ENCODE measurements at regions not wholly inside any gene's neighbourhood (a gene's known extent, or its start where the extent isn't known, plus 50 kb on each side); places are given as distances from the start of the nearest gene placed in this dataset.

DNA sequence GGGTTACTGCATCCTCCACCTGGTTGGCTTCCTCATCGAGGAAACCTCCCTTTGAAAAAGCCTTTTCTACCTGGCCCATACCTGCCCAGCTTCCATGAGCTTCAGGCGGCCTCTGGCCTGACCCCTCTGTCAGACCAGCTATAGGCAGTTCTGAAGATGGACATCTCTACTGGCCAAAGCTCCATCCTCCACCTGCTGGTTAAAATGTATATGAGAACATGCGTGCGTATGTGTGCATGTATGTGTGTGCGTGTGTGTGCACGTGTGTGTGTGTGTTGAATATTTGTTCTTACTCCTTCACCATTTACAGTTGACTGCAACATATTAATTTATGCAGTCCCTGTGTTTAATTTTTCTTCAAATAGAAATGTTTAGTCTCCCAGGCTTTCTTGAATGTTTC is 642.4 kb upstream of the RAB6C start:
- DNase-seq = no peak
- 89 to 90% (median 90%) methylated on average over 6 of the region's 6 CpGs for WGBS, 3 donors
- no peak overlapping the region for H3K4me3 ChIP-seq
- H3K9me3 ChIP-seq = no peaks in the 10 kb centered on the region
- H3K36me3 ChIP-seq = no peaks in the 10 kb centered on the region
- no peak for TF ChIP-seq EP300 (IDR thresholded peaks at IDR 0.05)
- TF ChIP-seq, protein P1, sequence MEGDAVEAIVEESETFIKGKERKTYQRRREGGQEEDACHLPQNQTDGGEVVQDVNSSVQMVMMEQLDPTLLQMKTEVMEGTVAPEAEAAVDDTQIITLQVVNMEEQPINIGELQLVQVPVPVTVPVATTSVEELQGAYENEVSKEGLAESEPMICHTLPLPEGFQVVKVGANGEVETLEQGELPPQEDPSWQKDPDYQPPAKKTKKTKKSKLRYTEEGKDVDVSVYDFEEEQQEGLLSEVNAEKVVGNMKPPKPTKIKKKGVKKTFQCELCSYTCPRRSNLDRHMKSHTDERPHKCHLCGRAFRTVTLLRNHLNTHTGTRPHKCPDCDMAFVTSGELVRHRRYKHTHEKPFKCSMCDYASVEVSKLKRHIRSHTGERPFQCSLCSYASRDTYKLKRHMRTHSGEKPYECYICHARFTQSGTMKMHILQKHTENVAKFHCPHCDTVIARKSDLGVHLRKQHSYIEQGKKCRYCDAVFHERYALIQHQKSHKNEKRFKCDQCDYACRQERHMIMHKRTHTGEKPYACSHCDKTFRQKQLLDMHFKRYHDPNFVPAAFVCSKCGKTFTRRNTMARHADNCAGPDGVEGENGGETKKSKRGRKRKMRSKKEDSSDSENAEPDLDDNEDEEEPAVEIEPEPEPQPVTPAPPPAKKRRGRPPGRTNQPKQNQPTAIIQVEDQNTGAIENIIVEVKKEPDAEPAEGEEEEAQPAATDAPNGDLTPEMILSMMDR (IDR thresholded peaks at IDR 0.05) = no peak
- no peak for TF ChIP-seq POLR2A (IDR thresholded peaks at IDR 0.05)
- no peak overlapping the region for H3K27ac ChIP-seq
- no peaks in the 10 kb centered on the region for H3K4me1 ChIP-seq (ENCODE audit: insufficient read depth)
- intact Hi-C loops (cut with DNase I) = no loop called here
- no peaks in the 10 kb centered on the region for H3K27me3 ChIP-seq

DNA sequence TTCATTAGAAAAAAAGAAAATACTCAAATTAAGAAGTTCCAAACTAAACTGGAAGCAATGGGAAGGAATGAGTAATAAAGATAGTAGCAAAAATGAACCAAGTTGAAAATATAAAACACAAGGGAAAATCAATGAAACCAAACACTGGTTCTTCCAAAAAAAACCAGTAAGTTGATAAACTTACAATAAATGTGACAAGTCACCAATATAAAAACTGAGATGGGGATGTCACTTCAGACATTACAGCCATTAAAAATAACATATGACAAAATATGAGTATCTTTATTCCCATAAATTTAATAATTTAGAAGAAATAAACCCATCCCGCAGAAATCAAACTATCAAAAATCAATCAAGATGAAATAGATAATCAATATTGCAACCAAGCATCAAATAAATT is 633.9 kb upstream of the RAB6C start:
- no peaks in the 10 kb centered on the region for H3K4me1 ChIP-seq (ENCODE audit: insufficient read depth)
- intact Hi-C loops (cut with DNase I) = no loop called here
- H3K36me3 ChIP-seq = no peaks in the 10 kb centered on the region
- no peak overlapping the region for H3K27ac ChIP-seq
- H3K27me3 ChIP-seq = no peaks in the 10 kb centered on the region
- 89 to 96% (median 94%) methylated on average over 1 of the region's 1 CpG for WGBS, 3 donors
- no peak for DNase-seq
- no peaks in the 10 kb centered on the region for H3K9me3 ChIP-seq
- TF ChIP-seq, protein P1 (IDR thresholded peaks at IDR 0.05) = no peak
- TF ChIP-seq POLR2A (IDR thresholded peaks at IDR 0.05) (no peak), EP300 (IDR thresholded peaks at IDR 0.05) (no peak)
- H3K4me3 ChIP-seq = no peak overlapping the region

DNA sequence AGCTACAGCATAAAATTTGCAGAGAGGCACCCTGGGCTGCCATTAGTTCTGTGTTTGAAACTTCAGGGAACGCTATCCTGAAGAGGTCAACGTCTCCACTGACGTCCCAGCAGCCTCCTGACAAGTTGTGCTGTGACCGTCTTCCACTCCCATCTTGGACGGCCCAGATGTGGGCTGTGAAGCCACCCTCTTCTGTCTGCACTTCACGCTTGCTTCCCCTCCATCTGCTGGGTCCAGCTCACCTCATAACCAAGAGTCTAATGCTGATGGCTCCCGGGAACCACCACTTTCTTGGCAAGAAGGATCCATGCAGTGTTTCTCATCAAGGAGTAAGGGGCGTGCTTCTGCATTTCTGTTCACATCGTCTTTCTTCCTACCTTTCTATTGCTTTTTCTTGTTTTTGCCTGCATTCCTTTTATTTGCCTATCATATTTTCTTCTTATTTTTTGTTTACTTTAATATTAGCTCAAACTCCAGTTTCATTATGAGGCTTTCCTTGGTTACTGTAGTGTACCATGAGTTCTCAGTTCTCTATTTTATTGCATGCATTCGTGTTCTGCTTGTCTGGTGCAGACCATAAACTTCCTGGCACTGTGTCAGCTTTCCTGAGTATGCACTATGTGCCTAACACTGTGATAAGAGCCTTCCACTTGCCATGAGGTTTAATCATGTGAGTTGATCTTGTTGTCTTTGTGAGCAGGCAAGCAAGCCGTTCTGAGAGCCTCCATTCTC is 631.8 kb upstream of the RAB6C start:
- WGBS, 3 donors = 72 to 80% (median 74%) methylated on average over 11 of the region's 11 CpGs
- no peak overlapping the region for H3K4me3 ChIP-seq
- no peak overlapping the region for H3K27ac ChIP-seq
- no peaks in the 10 kb centered on the region for H3K27me3 ChIP-seq
- DNase-seq = no peak
- intact Hi-C loops (cut with DNase I) = no loop called here
- no peaks in the 10 kb centered on the region for H3K4me1 ChIP-seq (ENCODE audit: insufficient read depth)
- no peaks in the 10 kb centered on the region for H3K9me3 ChIP-seq
- H3K36me3 ChIP-seq = no peaks in the 10 kb centered on the region
- TF ChIP-seq, protein P1 (IDR thresholded peaks at IDR 0.05) = no peak
- no peak for TF ChIP-seq POLR2A (IDR thresholded peaks at IDR 0.05)
- TF ChIP-seq EP300 (IDR thresholded peaks at IDR 0.05) = no peak

DNA sequence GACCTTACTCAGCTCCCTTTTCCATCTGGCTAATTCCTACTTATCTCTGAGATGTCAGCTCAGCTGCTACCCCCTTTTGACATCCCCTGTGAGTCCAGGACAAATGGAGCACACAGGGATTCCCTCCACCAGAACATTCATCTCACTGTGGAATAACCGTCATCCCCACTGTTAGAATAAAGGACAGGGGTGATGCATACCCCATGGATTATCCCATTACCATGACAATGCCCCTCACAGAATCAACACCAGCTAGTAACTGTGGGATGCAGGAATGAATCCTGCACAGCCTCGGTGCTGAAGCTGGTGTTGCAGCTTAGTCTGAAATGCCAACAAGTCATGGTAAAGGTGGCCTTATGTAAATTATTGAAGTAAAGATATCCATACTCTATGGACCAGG is 624.8 kb upstream of the RAB6C start:
- Histone ChIP-seq H3K4me3 (no peak overlapping the region), H3K27me3 (no peaks in the 10 kb centered on the region), H3K36me3 (no peaks in the 10 kb centered on the region), H3K9me3 (no peaks in the 10 kb centered on the region), H3K27ac (no peak overlapping the region), H3K4me1 (ENCODE audit: insufficient read depth) (no peaks in the 10 kb centered on the region)
- intact Hi-C loops (cut with DNase I) = no loop called here
- 68 to 83% (median 82%) methylated on average over 2 of the region's 2 CpGs for WGBS, 3 donors
- no peak for DNase-seq
- TF ChIP-seq POLR2A (IDR thresholded peaks at IDR 0.05) = no peak
- TF ChIP-seq EP300 (IDR thresholded peaks at IDR 0.05) = no peak
- TF ChIP-seq, protein P1 (IDR thresholded peaks at IDR 0.05) = no peak

Data from ovary (tissue), 7 donors.